ENCODE measurements at regions not wholly inside any gene's neighbourhood (a gene's known extent, or its start where the extent isn't known, plus 50 kb on each side); places are given as distances from the start of the nearest gene placed in this dataset.

- TF ChIP-seq MTA3 (IDR thresholded peaks at IDR 0.05; ENCODE audit: borderline replicate concordance, low read length): no peak
- TF ChIP-seq NR2F1 (conservative IDR thresholded peaks at IDR 0.05): no peak
- TF ChIP-seq ZNF622 (IDR thresholded peaks at IDR 0.05): no peak
- peak; percentile 48 for TF ChIP-seq RAD51 (IDR thresholded peaks at IDR 0.05)
- no peak for TF ChIP-seq RCOR1 (conservative IDR thresholded peaks at IDR 0.05; ENCODE audit: low read depth, low read length)
- TF ChIP-seq GABPA (IDR thresholded peaks at IDR 0.05; ENCODE audit: low read depth): no peak
- no peak for TF ChIP-seq E2F8 (IDR thresholded peaks at IDR 0.05; ENCODE audit: low read depth, partially characterized antibody)
- TF ChIP-seq NFYB (IDR thresholded peaks at IDR 0.05; ENCODE audit: insufficient read depth, low read depth, low read length): no peak
- TF ChIP-seq SRF (IDR thresholded peaks at IDR 0.05; ENCODE audit: low read depth in 2 of 2, low read length in 2 of 2): no peak
- TF ChIP-seq HDAC6 (IDR thresholded peaks at IDR 0.05; ENCODE audit: unreplicated experiment): no peak
- no peak for TF ChIP-seq HDGF (IDR thresholded peaks at IDR 0.05)
- TF ChIP-seq CUX1 (IDR thresholded peaks at IDR 0.05; ENCODE audit: insufficient replicate concordance, low read depth, low read length): no peak
- no peak for TF ChIP-seq POU2F2 (IDR thresholded peaks at IDR 0.05; ENCODE audit: borderline replicate concordance, low read depth, low read length)
- TF ChIP-seq ZNF592 (IDR thresholded peaks at IDR 0.05): peak; percentile 39; the same call in 1 of the 2 replicates
- TF ChIP-seq EZH2 (IDR thresholded peaks at IDR 0.05; ENCODE audit: borderline replicate concordance, control insufficient read depth, low read depth, low read length): no peak
- TF ChIP-seq SMC3 (IDR thresholded peaks at IDR 0.05; ENCODE audit: borderline replicate concordance, low read length): no peak
Observed at GRCh38 chr1:198922638-198923430, 284.0 kb downstream of the PTPRC start (continued).
